Memory B cell (primary cell): ENCODE measurements at regions not wholly inside any gene's neighbourhood (a gene's known extent, or its start where the extent isn't known, plus 50 kb on each side); places are given as distances from the start of the nearest gene placed in this dataset.

ENCODE experiments used
- ATAC-seq: fragments of 150-1000 bp; cut with Tn5 transposase; 2 replicates; pipeline ENCODE4 v1.10.0; 2021; ENCODE audit warnings: low read depth, mild to moderate bottlenecking, moderate library complexity
- DNase-seq, 2 donors: peaks; one replicate each; pipeline ENCODE4 v3.0.0; 2022; ENCODE audit warnings: low spot score in 2 of 2
- H3K27ac Mint-ChIP-seq: one replicate; pipeline ENCODE4 v1.8.0; 2022; ENCODE audit warnings: mild to moderate bottlenecking, moderate library complexity, mixed read lengths
- H3K27me3 Mint-ChIP-seq: one replicate; pipeline ENCODE4 v1.8.0; 2022; ENCODE audit warnings: mixed read lengths
- H3K36me3 Mint-ChIP-seq: one replicate; pipeline ENCODE4 v1.8.0; 2022; ENCODE audit warnings: mild to moderate bottlenecking, mixed read lengths
- H3K4me1 Mint-ChIP-seq: one replicate; pipeline ENCODE4 v1.8.0; 2022; ENCODE audit warnings: mixed read lengths
- H3K4me3 Mint-ChIP-seq: one replicate; pipeline ENCODE4 v1.8.0; 2022; ENCODE audit warnings: mild to moderate bottlenecking, moderate library complexity, mixed read lengths
- H3K9me3 Mint-ChIP-seq: one replicate; pipeline ENCODE4 v1.8.0; 2022; ENCODE audit warnings: mixed read lengths

DNA sequence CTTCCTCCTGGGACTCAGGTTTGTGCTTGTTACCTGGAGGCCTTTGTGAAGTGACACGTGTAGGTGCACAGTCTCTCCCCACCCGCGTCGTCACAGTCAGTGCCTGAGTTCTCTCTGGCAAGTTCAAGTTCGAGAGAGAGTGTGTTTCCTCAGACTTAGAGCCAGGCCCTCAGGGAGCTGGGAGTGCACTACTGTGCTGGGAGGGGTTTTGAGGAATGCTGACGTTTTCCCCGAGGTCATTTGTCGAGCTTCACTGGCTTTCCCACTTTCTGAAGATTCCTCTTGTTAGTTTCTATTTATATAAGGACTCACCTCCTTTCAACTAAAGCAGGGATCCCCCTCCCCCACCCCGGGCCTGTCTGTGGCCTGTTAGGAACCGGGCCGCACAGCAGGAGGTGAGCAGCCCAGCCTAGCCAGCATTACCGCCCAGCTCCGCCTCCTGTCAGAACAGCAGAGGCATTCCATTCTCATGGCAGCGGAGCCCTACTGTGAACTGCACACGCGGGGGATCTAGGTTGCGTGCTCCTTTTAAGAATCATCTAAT lies 209.2 kb downstream of the DIRAS2 start:
- peaks cover 2% of the 10 kb centered on the region for H3K9me3 Mint-ChIP-seq
- no peaks in the 10 kb centered on the region for H3K4me1 Mint-ChIP-seq
- no peak overlapping the region for H3K27ac Mint-ChIP-seq
- no peaks in the 10 kb centered on the region for H3K36me3 Mint-ChIP-seq
- DNase-seq, result no peak
- no peak overlapping the region for H3K4me3 Mint-ChIP-seq
- ATAC-seq, result no peak
- H3K27me3 Mint-ChIP-seq, result peaks cover 11% of the 10 kb centered on the region

- no peak overlapping the region for H3K27ac Mint-ChIP-seq
- no peaks in the 10 kb centered on the region for H3K4me1 Mint-ChIP-seq
- H3K9me3 Mint-ChIP-seq, result peaks cover 10% of the 10 kb centered on the region
- peaks cover 21% of the 10 kb centered on the region for H3K27me3 Mint-ChIP-seq
- ATAC-seq, result no peak
- H3K4me3 Mint-ChIP-seq, result no peak overlapping the region
- peaks cover 3% of the 10 kb centered on the region for H3K36me3 Mint-ChIP-seq
- no peak for DNase-seq
Measured at GRCh38 chr9:90441814-90442213, 200.8 kb downstream of the DIRAS2 start.

- peaks cover 17% of the 10 kb centered on the region for H3K27me3 Mint-ChIP-seq
- no peak overlapping the region for H3K27ac Mint-ChIP-seq
- no peaks in the 10 kb centered on the region for H3K4me1 Mint-ChIP-seq
- peaks cover 3% of the 10 kb centered on the region for H3K36me3 Mint-ChIP-seq
- H3K4me3 Mint-ChIP-seq, result no peak overlapping the region
- no peak for DNase-seq
- peaks cover 8% of the 10 kb centered on the region for H3K9me3 Mint-ChIP-seq
- ATAC-seq, result no peak
Measured at GRCh38 chr9:90442723-90443122, 199.9 kb downstream of the DIRAS2 start.

- no peaks in the 10 kb centered on the region for H3K4me1 Mint-ChIP-seq
- H3K36me3 Mint-ChIP-seq, result peaks cover 1% of the 10 kb centered on the region
- H3K27ac Mint-ChIP-seq, result no peak overlapping the region
- ATAC-seq, result no peak
- H3K4me3 Mint-ChIP-seq, result no peak overlapping the region
- peaks cover 4% of the 10 kb centered on the region for H3K9me3 Mint-ChIP-seq
- DNase-seq, result no peak
- peaks cover 17% of the 10 kb centered on the region for H3K27me3 Mint-ChIP-seq
Measured at GRCh38 chr9:90444609-90445204, 197.9 kb downstream of the DIRAS2 start.

GRCh38 chr9:90445391-90445790 lies 197.2 kb downstream of the DIRAS2 start:
- Mint-ChIP-seq H3K4me1 (no peaks in the 10 kb centered on the region), H3K4me3 (no peak overlapping the region), H3K27ac (no peak overlapping the region), H3K27me3 (peaks cover 14% of the 10 kb centered on the region), H3K9me3 (no peaks in the 10 kb centered on the region), H3K36me3 (no peaks in the 10 kb centered on the region)
- ATAC-seq, result no peak
- no peak for DNase-seq

DNA sequence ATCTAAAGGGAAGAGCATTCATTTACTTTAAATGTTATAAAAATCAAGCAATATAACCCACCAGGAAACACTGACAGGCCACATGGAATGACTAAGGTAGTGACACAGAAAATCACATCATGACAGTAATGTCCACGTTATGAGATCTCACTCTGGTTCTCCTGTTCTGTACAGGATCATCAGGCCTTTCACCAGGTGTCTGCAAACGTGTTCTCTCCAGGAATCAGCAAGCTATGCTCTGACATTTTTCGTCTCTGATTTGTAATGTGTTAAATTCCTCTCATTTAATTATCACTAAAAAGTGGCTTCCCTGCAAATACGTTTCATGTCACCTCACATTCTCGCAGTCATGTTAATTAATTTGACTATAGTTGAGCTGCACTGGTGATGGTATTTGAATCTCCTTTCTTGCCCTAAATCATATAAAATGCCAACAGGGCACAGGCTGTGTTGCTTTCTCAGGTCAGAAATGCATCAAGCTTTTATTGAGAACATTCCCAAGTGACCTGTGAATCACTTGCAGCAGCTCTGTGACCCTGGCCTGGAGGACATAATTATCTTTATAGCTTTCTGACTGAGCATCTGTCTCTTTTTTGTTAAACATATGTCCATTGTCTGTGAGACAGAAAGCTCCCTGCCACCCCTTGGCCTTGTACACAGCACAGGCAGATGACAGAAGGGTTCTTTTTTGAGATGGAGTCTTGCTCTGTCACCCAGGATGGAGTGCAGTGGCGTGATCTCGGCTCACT lies 196.2 kb downstream of the DIRAS2 start:
- no peak overlapping the region for H3K4me3 Mint-ChIP-seq
- no peaks in the 10 kb centered on the region for H3K36me3 Mint-ChIP-seq
- H3K9me3 Mint-ChIP-seq, result no peaks in the 10 kb centered on the region
- peaks cover 14% of the 10 kb centered on the region for H3K27me3 Mint-ChIP-seq
- DNase-seq (no peak), ATAC-seq (no peak)
- H3K27ac Mint-ChIP-seq, result no peak overlapping the region
- no peaks in the 10 kb centered on the region for H3K4me1 Mint-ChIP-seq

DNA sequence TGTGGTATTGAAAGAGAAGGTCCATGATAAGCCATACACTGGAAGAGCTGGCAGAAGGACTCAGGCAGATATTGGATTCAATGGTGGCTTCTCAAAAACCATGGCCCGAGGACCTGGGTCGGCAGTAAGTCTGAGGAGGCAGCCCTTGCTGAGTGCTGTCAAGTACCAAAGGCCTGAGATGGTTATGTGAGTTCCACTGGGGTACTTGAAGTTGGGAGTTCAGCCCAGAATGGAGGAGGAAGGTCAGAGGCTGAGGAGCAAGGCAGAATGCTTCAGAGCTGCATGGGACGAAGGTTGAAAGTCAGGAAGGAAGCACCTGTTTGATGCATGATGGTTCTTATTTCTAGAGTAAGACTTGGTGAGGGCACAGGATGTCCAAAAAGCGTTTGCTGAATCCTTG lies 194.9 kb downstream of the DIRAS2 start:
- peaks cover 9% of the 10 kb centered on the region for H3K27me3 Mint-ChIP-seq
- no peak overlapping the region for H3K4me3 Mint-ChIP-seq
- ATAC-seq (no peak), DNase-seq (no peak)
- no peaks in the 10 kb centered on the region for H3K36me3 Mint-ChIP-seq
- no peak overlapping the region for H3K27ac Mint-ChIP-seq
- no peaks in the 10 kb centered on the region for H3K9me3 Mint-ChIP-seq
- H3K4me1 Mint-ChIP-seq, result no peaks in the 10 kb centered on the region

DNA sequence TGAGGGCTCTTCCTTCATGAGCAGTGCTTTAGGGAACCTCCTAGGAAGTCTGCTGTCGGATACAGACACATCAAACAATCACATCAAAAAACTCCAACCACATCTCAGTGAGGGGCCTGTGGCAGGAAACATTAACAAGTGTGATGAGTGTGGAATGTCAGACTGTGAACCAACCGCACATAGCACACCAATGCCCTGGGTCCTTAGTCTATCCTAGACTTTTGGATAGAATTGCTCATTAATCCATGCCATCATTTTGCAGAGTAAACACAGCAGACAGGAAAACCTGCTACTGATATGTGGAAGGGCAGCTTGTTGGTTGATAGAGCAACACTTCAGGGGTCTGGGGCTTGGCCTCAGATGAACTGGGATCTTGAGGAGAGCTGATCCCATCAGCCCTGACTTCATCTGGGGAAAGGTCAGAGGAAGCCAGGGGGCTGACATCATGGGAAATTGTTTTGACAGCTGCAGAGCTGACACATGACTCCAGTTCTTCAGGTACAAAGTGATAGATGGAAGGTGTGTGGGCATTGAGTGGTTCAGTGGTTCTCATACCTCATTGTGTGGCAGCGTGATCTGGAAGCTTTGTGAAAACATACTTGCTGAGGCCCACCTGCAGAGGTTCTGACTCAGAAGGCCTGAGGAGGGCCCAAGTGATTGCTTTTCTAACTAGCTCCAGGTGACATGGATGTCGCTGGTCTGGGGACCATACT lies 193.3 kb downstream of the DIRAS2 start:
- H3K36me3 Mint-ChIP-seq, result no peaks in the 10 kb centered on the region
- no peaks in the 10 kb centered on the region for H3K4me1 Mint-ChIP-seq
- H3K9me3 Mint-ChIP-seq, result no peaks in the 10 kb centered on the region
- ATAC-seq (no peak), DNase-seq (no peak)
- peaks cover 7% of the 10 kb centered on the region for H3K27me3 Mint-ChIP-seq
- H3K27ac Mint-ChIP-seq, result no peak overlapping the region
- no peak overlapping the region for H3K4me3 Mint-ChIP-seq

- ATAC-seq (no peak), DNase-seq (no peak)
- Mint-ChIP-seq H3K4me1 (no peaks in the 10 kb centered on the region), H3K9me3 (no peaks in the 10 kb centered on the region), H3K4me3 (no peak overlapping the region), H3K27ac (no peak overlapping the region), H3K36me3 (no peaks in the 10 kb centered on the region), H3K27me3 (peaks cover 3% of the 10 kb centered on the region)
Measured at GRCh38 chr9:90451804-90452203, 190.8 kb downstream of the DIRAS2 start.

GRCh38 chr9:90455316-90455715 lies 187.3 kb downstream of the DIRAS2 start:
- Mint-ChIP-seq H3K4me1 (no peaks in the 10 kb centered on the region), H3K9me3 (no peaks in the 10 kb centered on the region), H3K36me3 (no peaks in the 10 kb centered on the region), H3K27me3 (peaks cover 4% of the 10 kb centered on the region), H3K27ac (no peak overlapping the region), H3K4me3 (no peak overlapping the region)
- ATAC-seq (no peak), DNase-seq (no peak)

- Mint-ChIP-seq H3K27me3 (peaks cover 4% of the 10 kb centered on the region), H3K4me1 (no peaks in the 10 kb centered on the region), H3K4me3 (no peak overlapping the region), H3K9me3 (no peaks in the 10 kb centered on the region), H3K36me3 (no peaks in the 10 kb centered on the region), H3K27ac (no peak overlapping the region)
- DNase-seq (no peak), ATAC-seq (no peak)
Measured at GRCh38 chr9:90457386-90458190, 185.0 kb downstream of the DIRAS2 start.

DNA sequence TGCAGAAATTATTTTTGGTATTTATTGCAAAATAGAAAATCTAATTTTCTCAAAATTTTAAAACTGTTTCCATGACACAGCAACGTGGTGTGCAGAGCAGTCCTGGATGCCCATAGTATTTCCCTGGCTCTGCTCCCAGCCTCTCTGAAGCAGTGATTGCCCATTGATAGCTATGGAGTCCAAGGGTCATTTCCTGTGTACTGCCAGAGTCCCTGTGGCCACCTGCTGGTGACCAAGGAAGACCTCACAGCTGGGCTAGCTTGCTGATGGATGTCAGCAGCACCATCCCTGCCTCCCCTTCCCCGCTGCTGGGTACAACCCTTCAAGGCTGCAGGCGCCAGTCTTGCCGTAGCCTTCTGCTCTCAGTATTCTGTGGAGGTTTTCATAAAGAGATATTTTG lies 184.1 kb downstream of the DIRAS2 start:
- Mint-ChIP-seq H3K9me3 (no peaks in the 10 kb centered on the region), H3K4me1 (no peaks in the 10 kb centered on the region), H3K27me3 (peaks cover 4% of the 10 kb centered on the region), H3K27ac (no peak overlapping the region), H3K4me3 (no peak overlapping the region), H3K36me3 (no peaks in the 10 kb centered on the region)
- no peak for ATAC-seq
- DNase-seq, result no peak

- Mint-ChIP-seq H3K9me3 (no peaks in the 10 kb centered on the region), H3K4me1 (no peaks in the 10 kb centered on the region), H3K27ac (no peak overlapping the region), H3K36me3 (no peaks in the 10 kb centered on the region), H3K4me3 (no peak overlapping the region), H3K27me3 (peaks cover 4% of the 10 kb centered on the region)
- ATAC-seq (no peak), DNase-seq (no peak)
Measured at GRCh38 chr9:90459321-90459720, 183.3 kb downstream of the DIRAS2 start.

GRCh38 chr9:90460220-90460619 lies 182.4 kb downstream of the DIRAS2 start:
- Mint-ChIP-seq H3K9me3 (no peaks in the 10 kb centered on the region), H3K4me1 (no peaks in the 10 kb centered on the region), H3K27ac (no peak overlapping the region), H3K36me3 (no peaks in the 10 kb centered on the region), H3K27me3 (peaks cover 4% of the 10 kb centered on the region), H3K4me3 (no peak overlapping the region)
- ATAC-seq, result no peak
- no peak for DNase-seq
